NCI-H1105 (cell line): ENCODE measurements at regions not wholly inside any gene's neighbourhood (a gene's known extent, or its start where the extent isn't known, plus 50 kb on each side); places are given as distances from the start of the nearest gene placed in this dataset.

Experiments
- DNase-seq: peaks from one replicate; lab custom pipeline; 2025; lab: John Stamatoyannopoulos, UW

GRCh38 chr9:82637368-82637767 lies 425.6 kb downstream of the RASEF start:
- no peak for DNase-seq

GRCh38 chr9:82645600-82645999 lies 417.3 kb downstream of the RASEF start:
- no peak for DNase-seq

GRCh38 chr9:82650368-82650767 lies 412.6 kb downstream of the RASEF start:
- no peak for DNase-seq

- no peak for DNase-seq
Observed at GRCh38 chr9:82651474-82651873, 411.5 kb downstream of the RASEF start.

- DNase-seq = no peak
Observed at GRCh38 chr9:82665324-82665723, 397.6 kb downstream of the RASEF start.

- no peak for DNase-seq
Observed at GRCh38 chr9:82668689-82669199, 394.2 kb downstream of the RASEF start.

GRCh38 chr9:82670000-82670399 lies 392.9 kb downstream of the RASEF start:
- no peak for DNase-seq

GRCh38 chr9:82670726-82671125 lies 392.2 kb downstream of the RASEF start:
- DNase-seq = no peak

GRCh38 chr9:82673201-82673600 lies 389.7 kb downstream of the RASEF start:
- DNase-seq = no peak

GRCh38 chr9:82673919-82674318 lies 389.0 kb downstream of the RASEF start:
- no peak for DNase-seq

GRCh38 chr9:82675102-82675501 lies 387.8 kb downstream of the RASEF start:
- DNase-seq = no peak

GRCh38 chr9:82675605-82676004 lies 387.3 kb downstream of the RASEF start:
- no peak for DNase-seq

GRCh38 chr9:82677086-82677485 lies 385.9 kb downstream of the RASEF start:
- no peak for DNase-seq

GRCh38 chr9:82679472-82679871 lies 383.5 kb downstream of the RASEF start:
- DNase-seq = no peak

GRCh38 chr9:82680179-82680935 lies 382.6 kb downstream of the RASEF start:
- no peak for DNase-seq

GRCh38 chr9:82681809-82682208 lies 381.1 kb downstream of the RASEF start:
- no peak for DNase-seq

GRCh38 chr9:82682431-82682830 lies 380.5 kb downstream of the RASEF start:
- no peak for DNase-seq

- no peak for DNase-seq
Observed at GRCh38 chr9:82695704-82696103, 367.2 kb downstream of the RASEF start.

- DNase-seq = no peak
Observed at GRCh38 chr9:82706786-82707185, 356.2 kb downstream of the RASEF start.

GRCh38 chr9:82716821-82717220 lies 346.1 kb downstream of the RASEF start:
- no peak for DNase-seq

- no peak for DNase-seq
Observed at GRCh38 chr9:82720515-82720914, 342.4 kb downstream of the RASEF start.

GRCh38 chr9:82721593-82721992 lies 341.3 kb downstream of the RASEF start:
- no peak for DNase-seq

GRCh38 chr9:82722051-82722450 lies 340.9 kb downstream of the RASEF start:
- no peak for DNase-seq

- DNase-seq = no peak
Observed at GRCh38 chr9:82722561-82722960, 340.4 kb downstream of the RASEF start.
